GM23338 (cell line): ENCODE measurements at regions not wholly inside any gene's neighbourhood (a gene's known extent, or its start where the extent isn't known, plus 50 kb on each side); places are given as distances from the start of the nearest gene placed in this dataset.

Experiments used
- ATAC-seq: fragments of 200-7000 bp; cut with Tn5 transposase; 3 replicates; pipeline ENCODE4 v1.9.1; 2020
- DNase-seq: peaks from one replicate; pipeline ENCODE4 v3.0.0-alpha.2; 2015; ENCODE audit warnings: low spot score
- H2AFZ ChIP-seq: fragments of 200-600 bp; sonication (generic); 2 replicates; pipeline ENCODE4 v1.8.0; 2016; ENCODE audit warnings: antibody characterized with exemption, mild to moderate bottlenecking, moderate library complexity
- H3F3A ChIP-seq: fragments of 200-600 bp; sonication (generic); replicated peaks from 2 replicates; pipeline ENCODE4 v1.8.0; 2017; ENCODE audit warnings: antibody characterized with exemption, mixed run types, low read depth
- H3K27ac ChIP-seq: fragments of 200-600 bp; sonication (generic); 2 replicates; pipeline ENCODE4 v1.6.1; 2016; ENCODE audit warnings: low read depth
- H3K27me3 ChIP-seq: fragments of 200-600 bp; sonication (generic); 2 replicates; pipeline ENCODE4 v1.8.0; 2016; ENCODE audit warnings: mild to moderate bottlenecking, mixed run types, moderate library complexity; ENCODE audit not compliant: insufficient read depth
- H3K36me3 ChIP-seq: fragments of 200-600 bp; sonication (generic); 2 replicates; pipeline ENCODE4 v1.8.0; 2016; ENCODE audit warnings: mild to moderate bottlenecking; ENCODE audit not compliant: insufficient read depth
- H3K4me1 ChIP-seq: fragments of 200-600 bp; sonication (generic); 2 replicates; pipeline ENCODE4 v1.8.0; 2016; ENCODE audit warnings: mild to moderate bottlenecking, moderate library complexity; ENCODE audit not compliant: insufficient read depth
- H3K4me2 ChIP-seq: fragments of 200-600 bp; sonication (generic); 2 replicates; pipeline ENCODE4 v1.7.1; 2017; ENCODE audit warnings: mixed run types
- H3K4me3 ChIP-seq: fragments of 200-600 bp; sonication (generic); 2 replicates; pipeline ENCODE4 v1.6.1; 2016; ENCODE audit warnings: mixed run types
- H3K79me2 ChIP-seq: fragments of 200-600 bp; sonication (generic); replicated peaks from 2 replicates; pipeline ENCODE4 v1.8.0; 2017; ENCODE audit warnings: mild to moderate bottlenecking; ENCODE audit not compliant: insufficient read depth
- H3K9me2 ChIP-seq: fragments of 200-600 bp; sonication (generic); 2 replicates; pipeline ENCODE4 v1.8.0; 2017; ENCODE audit not compliant: insufficient read depth
- H4K20me1 ChIP-seq: fragments of 200-600 bp; sonication (generic); replicated peaks from 2 replicates; pipeline ENCODE4 v1.8.0; 2017; ENCODE audit warnings: mild to moderate bottlenecking; ENCODE audit not compliant: insufficient read depth
- H3K27ac Mint-ChIP-seq: 2 replicates; pipeline ENCODE4 v1.8.0; 2020; ENCODE audit warnings: inconsistent platforms, mild to moderate bottlenecking, moderate library complexity, mixed read lengths
- H3K27me3 Mint-ChIP-seq: 3 replicates; pipeline ENCODE4 v1.8.0; 2022; ENCODE audit warnings: low read depth, mild to moderate bottlenecking, moderate library complexity, mixed read lengths, inconsistent platforms; ENCODE audit not compliant: insufficient read depth, poor library complexity
- H3K36me3 Mint-ChIP-seq: 3 replicates; pipeline ENCODE4 v1.8.0; 2021; ENCODE audit warnings: low read depth, mild to moderate bottlenecking, inconsistent platforms, moderate library complexity, mixed read lengths
- H3K4me1 Mint-ChIP-seq: 3 replicates; pipeline ENCODE4 v1.8.0; 2020; ENCODE audit warnings: mild to moderate bottlenecking, inconsistent platforms, mixed read lengths
- H3K4me3 Mint-ChIP-seq: 3 replicates; pipeline ENCODE4 v1.8.0; 2021; ENCODE audit warnings: moderate library complexity, mild to moderate bottlenecking, inconsistent platforms, mixed read lengths
- H3K9me3 Mint-ChIP-seq: 3 replicates; pipeline ENCODE4 v1.8.0; 2020; ENCODE audit warnings: moderate library complexity, mild to moderate bottlenecking, inconsistent platforms, mixed read lengths
- CTCF ChIP-seq, 2 experiments: fragments of 200-600 bp in 1 of 2; sonication (generic) in 1 of 2; conservative IDR thresholded peaks; 2 replicates each; pipeline versions ENCODE4 v1.5.1 to v1.6.1; 2016 to 2017; ENCODE audit warnings: antibody characterized with exemption in 2 of 2, low read depth in 2 of 2, mild to moderate bottlenecking in 2 of 2, moderate library complexity in 1 of 2
- ETS1 ChIP-seq: IDR thresholded peaks from 2 replicates; pipeline ENCODE4 v1.6.1; 2016; ENCODE audit warnings: antibody characterized with exemption
- EZH2 ChIP-seq: fragments of 200-600 bp; sonication (generic); IDR thresholded peaks from one replicate; pipeline ENCODE4 v1.8.0; 2017; ENCODE audit warnings: antibody characterized with exemption, mild to moderate bottlenecking, low read depth; ENCODE audit not compliant: unreplicated experiment
- JUNB ChIP-seq: IDR thresholded peaks from one replicate; pipeline ENCODE4 v1.6.1; 2016; ENCODE audit warnings: antibody characterized with exemption; ENCODE audit not compliant: unreplicated experiment
- NANOG ChIP-seq: IDR thresholded peaks from 2 replicates; pipeline ENCODE4 v1.6.1; 2016; ENCODE audit warnings: antibody characterized with exemption, borderline replicate concordance
- POLR2AphosphoS5 ChIP-seq: IDR thresholded peaks from 2 replicates; pipeline ENCODE4 v1.6.1; 2016; ENCODE audit warnings: antibody characterized with exemption, low read depth
- STAT1 ChIP-seq: IDR thresholded peaks from one replicate; pipeline ENCODE4 v1.6.1; 2016; ENCODE audit warnings: antibody characterized with exemption; ENCODE audit not compliant: unreplicated experiment
- ZNF114 ChIP-seq: fragments of 250-450 bp; sonication (Bioruptor Pico); IDR thresholded peaks from 2 replicates; pipeline ENCODE4 v1.5.0; 2020; ENCODE audit warnings: mild to moderate bottlenecking, moderate library complexity
- TF ChIP-seq, protein P1 (sequence below): IDR thresholded peaks from one replicate; pipeline ENCODE4 v1.6.1; 2018; ENCODE audit warnings: antibody characterized with exemption; ENCODE audit not compliant: unreplicated experiment

DNA sequence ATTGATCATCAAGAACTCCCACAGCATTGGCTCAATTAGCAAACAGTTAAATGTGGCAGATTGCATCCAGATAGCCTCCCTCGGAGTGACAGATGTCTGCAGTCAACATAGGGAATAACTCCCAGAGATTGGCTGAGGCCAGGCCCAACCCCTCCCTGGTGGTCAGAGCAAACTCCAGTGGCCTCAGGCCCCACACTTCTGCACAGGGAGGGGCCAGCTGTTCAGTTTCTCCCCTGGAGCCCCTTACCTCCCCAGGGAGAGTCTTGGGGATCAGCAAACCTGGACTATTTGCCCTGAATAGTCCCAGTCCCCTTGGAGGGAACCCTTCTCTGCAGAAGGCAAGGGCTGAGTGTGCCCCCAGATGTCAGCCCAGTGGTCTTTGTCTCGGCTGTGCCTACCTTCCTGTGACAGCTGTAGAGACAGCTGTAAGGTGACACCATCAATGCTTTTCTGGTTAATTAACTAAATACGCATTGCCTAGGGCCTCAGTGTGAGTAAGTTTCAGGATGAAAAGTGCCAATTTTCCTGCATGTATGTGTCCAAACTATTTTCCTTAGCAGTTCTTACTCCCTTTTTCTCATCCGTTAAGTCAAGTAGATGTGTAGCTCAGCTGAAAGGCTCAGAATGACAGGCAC, 102.7 kb upstream of the UQCRFS1 start (continued):
- TF ChIP-seq, protein P1, sequence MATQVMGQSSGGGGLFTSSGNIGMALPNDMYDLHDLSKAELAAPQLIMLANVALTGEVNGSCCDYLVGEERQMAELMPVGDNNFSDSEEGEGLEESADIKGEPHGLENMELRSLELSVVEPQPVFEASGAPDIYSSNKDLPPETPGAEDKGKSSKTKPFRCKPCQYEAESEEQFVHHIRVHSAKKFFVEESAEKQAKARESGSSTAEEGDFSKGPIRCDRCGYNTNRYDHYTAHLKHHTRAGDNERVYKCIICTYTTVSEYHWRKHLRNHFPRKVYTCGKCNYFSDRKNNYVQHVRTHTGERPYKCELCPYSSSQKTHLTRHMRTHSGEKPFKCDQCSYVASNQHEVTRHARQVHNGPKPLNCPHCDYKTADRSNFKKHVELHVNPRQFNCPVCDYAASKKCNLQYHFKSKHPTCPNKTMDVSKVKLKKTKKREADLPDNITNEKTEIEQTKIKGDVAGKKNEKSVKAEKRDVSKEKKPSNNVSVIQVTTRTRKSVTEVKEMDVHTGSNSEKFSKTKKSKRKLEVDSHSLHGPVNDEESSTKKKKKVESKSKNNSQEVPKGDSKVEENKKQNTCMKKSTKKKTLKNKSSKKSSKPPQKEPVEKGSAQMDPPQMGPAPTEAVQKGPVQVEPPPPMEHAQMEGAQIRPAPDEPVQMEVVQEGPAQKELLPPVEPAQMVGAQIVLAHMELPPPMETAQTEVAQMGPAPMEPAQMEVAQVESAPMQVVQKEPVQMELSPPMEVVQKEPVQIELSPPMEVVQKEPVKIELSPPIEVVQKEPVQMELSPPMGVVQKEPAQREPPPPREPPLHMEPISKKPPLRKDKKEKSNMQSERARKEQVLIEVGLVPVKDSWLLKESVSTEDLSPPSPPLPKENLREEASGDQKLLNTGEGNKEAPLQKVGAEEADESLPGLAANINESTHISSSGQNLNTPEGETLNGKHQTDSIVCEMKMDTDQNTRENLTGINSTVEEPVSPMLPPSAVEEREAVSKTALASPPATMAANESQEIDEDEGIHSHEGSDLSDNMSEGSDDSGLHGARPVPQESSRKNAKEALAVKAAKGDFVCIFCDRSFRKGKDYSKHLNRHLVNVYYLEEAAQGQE = no peak
- TF ChIP-seq NANOG (no peak), POLR2AphosphoS5 (no peak), JUNB (no peak), STAT1 (no peak), ZNF114 (CRISPR knock-in tag) (no peak), ETS1 (no peak), EZH2 (no peak), CTCF (conservative IDR thresholded peaks at IDR 0.05; ENCODE audit: low read depth in 2 of 2) (no peak)

DNA sequence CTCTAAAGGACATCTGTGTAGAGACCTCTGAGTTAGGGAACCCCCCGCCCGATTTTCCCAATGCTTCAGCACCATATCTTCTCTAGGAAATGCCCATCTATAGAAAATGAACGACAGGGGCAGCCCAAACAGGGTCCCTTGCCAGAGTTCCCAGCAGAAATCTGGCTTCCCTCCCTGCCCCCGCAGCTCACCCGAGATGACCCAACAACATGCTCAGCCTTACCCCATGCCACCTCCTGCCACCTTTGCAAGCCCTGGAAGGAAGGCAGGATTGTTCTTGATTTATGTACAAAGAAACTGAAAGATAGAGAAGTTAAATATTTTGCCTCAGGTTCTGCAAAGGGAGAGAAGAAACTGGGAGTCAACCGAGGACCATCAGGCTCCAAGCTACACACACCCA, 105.6 kb upstream of the UQCRFS1 start:
- H3K4me2 ChIP-seq = no peak overlapping the region
- H3F3A ChIP-seq = no peaks in the 10 kb centered on the region
- peaks cover 6% of the 10 kb centered on the region for H3K4me1 ChIP-seq
- H4K20me1 ChIP-seq = no peaks in the 10 kb centered on the region
- peaks cover 9% of the 10 kb centered on the region; the same call in 2 of the 3 replicates for H3K4me1 Mint-ChIP-seq
- H3K9me2 ChIP-seq = no peaks in the 10 kb centered on the region
- ATAC-seq = no peak
- H2AFZ ChIP-seq = no peak overlapping the region
- no peaks in the 10 kb centered on the region for H3K27me3 ChIP-seq
- no peak overlapping the region for H3K27ac ChIP-seq
- TF ChIP-seq STAT1 = no peak
- H3K36me3 Mint-ChIP-seq = no peaks in the 10 kb centered on the region
- no peak for DNase-seq
- H3K27ac Mint-ChIP-seq = no peak overlapping the region
- H3K36me3 ChIP-seq = no peaks in the 10 kb centered on the region
- H3K4me3 ChIP-seq = no peak overlapping the region
- no peak overlapping the region for H3K4me3 Mint-ChIP-seq
- H3K27me3 Mint-ChIP-seq = peaks cover 9% of the 10 kb centered on the region
- no peaks in the 10 kb centered on the region; the same call in 2 of the 3 replicates for H3K9me3 Mint-ChIP-seq
- no peaks in the 10 kb centered on the region for H3K79me2 ChIP-seq
